MCF 10A (cell line): ENCODE measurements at regions not wholly inside any gene's neighbourhood (a gene's known extent, or its start where the extent isn't known, plus 50 kb on each side); places are given as distances from the start of the nearest gene placed in this dataset.

Experiments
- BruUV-seq: library from RNA; stranded (reverse); fragments of 400-500 nt; replicated peaks from 2 replicates; lab custom pipeline; 2021; lab: Mats Ljungman, UMichigan
- CTCF ChIA-PET: fragments of 300-600 bp; sonication (Branson Sonifier 250); formaldehyde crosslinking; extraction: SDS; loops from one replicate; lab custom pipeline; 2021; ENCODE audit warnings: antibody characterized with exemption, inconsistent platforms; lab: Yijun Ruan, JAX
- POLR2A ChIA-PET: fragments of 300-600, 350-650 bp; sonication (Branson Sonifier 250); formaldehyde crosslinking; extraction: SDS; loops from one replicate; lab custom pipeline; 2020; ENCODE audit warnings: antibody characterized with exemption, inconsistent platforms; lab: Yijun Ruan, JAX
- DNase-seq: peaks from one replicate; pipeline ENCODE4 v3.0.0-alpha.2; 2018; ENCODE audit not compliant: unreplicated experiment
- H3K27ac Mint-ChIP-seq: one replicate; pipeline ENCODE4 v1.8.0; 2022; ENCODE audit warnings: mild to moderate bottlenecking, low read depth, mixed read lengths; ENCODE audit not compliant: unreplicated experiment
- H3K27me3 Mint-ChIP-seq: one replicate; pipeline ENCODE4 v1.8.0; 2022; ENCODE audit warnings: mixed read lengths; ENCODE audit not compliant: insufficient read depth, unreplicated experiment
- H3K36me3 Mint-ChIP-seq: one replicate; pipeline ENCODE4 v1.8.0; 2022; ENCODE audit warnings: mild to moderate bottlenecking, moderate library complexity, mixed read lengths; ENCODE audit not compliant: insufficient read depth, unreplicated experiment
- H3K4me1 Mint-ChIP-seq: one replicate; pipeline ENCODE4 v1.8.0; 2022; ENCODE audit warnings: mixed read lengths; ENCODE audit not compliant: insufficient read depth, unreplicated experiment
- H3K4me3 Mint-ChIP-seq: one replicate; pipeline ENCODE4 v1.8.0; 2022; ENCODE audit warnings: mild to moderate bottlenecking, moderate library complexity, mixed read lengths; ENCODE audit not compliant: unreplicated experiment
- H3K9me3 Mint-ChIP-seq: one replicate; pipeline ENCODE4 v1.8.0; 2022; ENCODE audit warnings: mixed read lengths; ENCODE audit not compliant: unreplicated experiment
- intact Hi-C: fragments of 100-400 bp; cut with micrococcal nuclease; formaldehyde crosslinking; loops from 2 replicates; pipeline ENCODE4 v1.14.1; 2022
- TF ChIP-seq, protein P1 (sequence below): fragments of 200-600 bp; IDR thresholded peaks from one replicate; pipeline ENCODE4 v1.8.0; 2022; ENCODE audit warnings: antibody characterized with exemption, mild to moderate bottlenecking; ENCODE audit not compliant: unreplicated experiment

DNA sequence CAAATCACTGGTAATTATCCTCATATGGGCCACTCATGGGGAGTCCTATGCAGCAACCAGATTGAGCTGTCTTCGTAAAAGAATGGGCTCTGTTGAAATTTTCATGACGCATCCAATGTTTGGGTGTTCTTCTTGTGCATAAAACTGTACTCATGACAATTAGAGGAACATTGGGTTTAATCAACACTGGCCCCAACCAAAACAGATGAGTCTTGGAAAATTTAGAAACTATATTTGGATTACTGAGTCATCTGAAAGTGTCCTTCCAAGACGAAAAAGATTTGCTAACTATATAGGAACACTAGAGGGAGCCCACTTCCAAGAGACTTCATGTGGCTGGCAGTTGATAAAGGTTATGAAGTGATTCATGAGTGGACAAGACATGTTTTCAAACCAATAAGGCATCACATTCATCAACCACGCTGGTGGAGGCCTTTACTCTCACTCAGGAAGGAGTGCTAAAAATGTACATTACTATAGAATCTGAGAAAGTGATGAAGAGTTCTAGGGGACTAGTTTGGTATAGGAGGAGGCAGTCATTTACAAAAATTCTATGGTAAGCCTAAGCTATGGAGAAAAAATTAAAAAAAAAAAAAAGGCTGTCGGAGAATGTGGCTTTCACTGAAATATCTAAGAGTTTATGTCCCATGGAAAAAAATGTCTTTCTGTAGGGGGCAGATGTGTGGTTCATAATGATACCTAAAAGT, 313.5 kb downstream of the PRDM9 start:
- CTCF ChIA-PET: interaction anchor here (0.6 to 2.7 kb wide), 20 partner anchors 8 to 699 kb away, joined by 3 to 32 read pairs (median 4); no protein-coding TSS in a partner anchor
- Mint-ChIP-seq H3K27me3 (no peaks in the 10 kb centered on the region), H3K4me1 (peaks cover 5% of the 10 kb centered on the region), H3K27ac (peak overlapping the region; percentile 47), H3K4me3 (no peak overlapping the region), H3K9me3 (no peaks in the 10 kb centered on the region), H3K36me3 (no peaks in the 10 kb centered on the region)
- POLR2A ChIA-PET: interaction anchor here (1.0 kb wide), 1 partner anchor 12 kb away, joined by 3 read pairs; no protein-coding TSS in a partner anchor
- BruUV-seq: no TSS peak
- intact Hi-C loops: loop anchor here (1.0 to 2.0 kb wide), 3 partner anchors 22 to 289 kb away; no protein-coding TSS in a partner anchor
- DNase-seq: peak; percentile 78
- TF ChIP-seq, protein P1, sequence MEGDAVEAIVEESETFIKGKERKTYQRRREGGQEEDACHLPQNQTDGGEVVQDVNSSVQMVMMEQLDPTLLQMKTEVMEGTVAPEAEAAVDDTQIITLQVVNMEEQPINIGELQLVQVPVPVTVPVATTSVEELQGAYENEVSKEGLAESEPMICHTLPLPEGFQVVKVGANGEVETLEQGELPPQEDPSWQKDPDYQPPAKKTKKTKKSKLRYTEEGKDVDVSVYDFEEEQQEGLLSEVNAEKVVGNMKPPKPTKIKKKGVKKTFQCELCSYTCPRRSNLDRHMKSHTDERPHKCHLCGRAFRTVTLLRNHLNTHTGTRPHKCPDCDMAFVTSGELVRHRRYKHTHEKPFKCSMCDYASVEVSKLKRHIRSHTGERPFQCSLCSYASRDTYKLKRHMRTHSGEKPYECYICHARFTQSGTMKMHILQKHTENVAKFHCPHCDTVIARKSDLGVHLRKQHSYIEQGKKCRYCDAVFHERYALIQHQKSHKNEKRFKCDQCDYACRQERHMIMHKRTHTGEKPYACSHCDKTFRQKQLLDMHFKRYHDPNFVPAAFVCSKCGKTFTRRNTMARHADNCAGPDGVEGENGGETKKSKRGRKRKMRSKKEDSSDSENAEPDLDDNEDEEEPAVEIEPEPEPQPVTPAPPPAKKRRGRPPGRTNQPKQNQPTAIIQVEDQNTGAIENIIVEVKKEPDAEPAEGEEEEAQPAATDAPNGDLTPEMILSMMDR: peak; percentile 64

DNA sequence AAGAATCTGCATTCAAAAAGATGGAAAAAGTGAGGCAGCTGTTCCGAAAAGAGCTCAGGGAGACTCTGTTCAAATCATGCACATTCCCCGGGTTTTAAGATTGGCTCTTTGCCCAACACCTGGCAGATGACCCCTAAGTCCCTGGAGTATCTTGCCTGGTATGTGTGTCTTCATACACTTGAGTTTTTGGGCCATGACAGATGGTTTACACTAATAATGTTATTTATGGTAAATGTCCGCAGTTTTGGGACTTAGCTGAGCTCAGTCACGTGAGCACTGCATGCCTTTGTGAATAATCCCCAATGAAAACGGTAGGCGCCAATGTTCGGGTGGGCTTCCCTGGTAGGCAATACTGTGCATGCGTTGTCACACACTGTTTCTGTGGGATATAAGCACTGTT, 316.1 kb downstream of the PRDM9 start:
- no peak overlapping the region for H3K27ac Mint-ChIP-seq
- POLR2A ChIA-PET: interaction anchor here (0.6 kb wide), 1 partner anchor 16 kb away, joined by 3 read pairs; no protein-coding TSS in a partner anchor
- TF ChIP-seq, protein P1: no peak
- peaks cover 5% of the 10 kb centered on the region for H3K4me1 Mint-ChIP-seq
- no peaks in the 10 kb centered on the region for H3K9me3 Mint-ChIP-seq
- no peaks in the 10 kb centered on the region for H3K36me3 Mint-ChIP-seq
- H3K27me3 Mint-ChIP-seq: no peaks in the 10 kb centered on the region
- CTCF ChIA-PET: interaction anchor here (1.0 to 2.2 kb wide), 4 partner anchors 10 to 287 kb away, joined by 3 to 10 read pairs (median 7); no protein-coding TSS in a partner anchor
- intact Hi-C loops: no loop called here
- DNase-seq: no peak
- BruUV-seq: no TSS peak
- no peak overlapping the region for H3K4me3 Mint-ChIP-seq

DNA sequence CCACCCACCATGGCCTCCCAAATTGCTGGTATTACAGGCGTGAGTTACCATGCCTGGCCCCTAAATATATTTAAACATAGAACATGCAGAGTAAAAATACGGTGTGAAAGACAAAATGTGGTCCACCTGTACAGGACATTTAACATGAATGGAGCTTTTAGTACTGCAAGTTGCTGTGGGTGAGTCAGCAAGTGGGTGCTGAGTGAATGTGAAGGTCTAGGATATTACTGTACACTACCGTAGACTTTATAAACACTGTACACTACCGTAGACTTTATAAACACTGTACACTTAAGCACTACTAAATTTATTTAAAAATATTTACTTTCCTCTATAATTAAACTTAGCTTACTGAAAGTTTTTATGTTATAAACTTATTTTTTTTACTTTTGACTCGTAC, 317.8 kb downstream of the PRDM9 start:
- no peak overlapping the region for H3K4me3 Mint-ChIP-seq
- H3K27me3 Mint-ChIP-seq: no peaks in the 10 kb centered on the region
- ChIA-PET CTCF (interaction anchor here (0.5 to 2.1 kb wide), 6 partner anchors 10 to 285 kb away, joined by 3 to 14 read pairs (median 4); no protein-coding TSS in a partner anchor), POLR2A (no interaction called here)
- no peaks in the 10 kb centered on the region for H3K36me3 Mint-ChIP-seq
- no peak overlapping the region for H3K27ac Mint-ChIP-seq
- H3K9me3 Mint-ChIP-seq: no peaks in the 10 kb centered on the region
- peaks cover 5% of the 10 kb centered on the region for H3K4me1 Mint-ChIP-seq
- intact Hi-C loops: no loop called here
- DNase-seq: no peak
- BruUV-seq: no TSS peak
- TF ChIP-seq, protein P1: no peak

DNA sequence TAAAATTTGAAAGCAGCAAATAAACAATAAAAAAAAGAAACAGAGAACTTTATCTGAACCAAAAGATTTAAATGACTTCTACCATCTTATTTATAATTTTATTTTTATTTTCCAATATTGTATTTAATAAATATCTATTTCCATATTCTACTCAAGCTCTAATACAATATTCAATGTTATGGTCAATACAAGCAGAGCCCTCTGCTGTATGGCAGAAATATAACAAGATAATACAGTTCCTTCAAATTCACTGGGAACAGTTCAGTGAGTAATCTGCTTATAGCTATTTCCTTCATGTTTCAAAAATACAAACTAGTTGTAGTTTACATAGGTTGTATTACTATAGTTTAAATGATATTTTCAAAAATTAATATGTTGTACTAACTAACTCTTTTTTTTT, 332.7 kb downstream of the PRDM9 start:
- no peaks in the 10 kb centered on the region for H3K4me1 Mint-ChIP-seq
- intact Hi-C loops: loop anchor here (1.0 kb wide), 1 partner anchor 631 kb away; no protein-coding TSS in a partner anchor
- ChIA-PET CTCF (interaction anchor here (0.6 to 1.6 kb wide), 5 partner anchors 15 to 631 kb away, joined by 3 to 8 read pairs (median 3); no protein-coding TSS in a partner anchor), POLR2A (interaction anchor here (0.7 kb wide), 2 partner anchors 9 to 17 kb away, joined by 3 read pairs; no protein-coding TSS in a partner anchor)
- H3K9me3 Mint-ChIP-seq: peaks cover 8% of the 10 kb centered on the region
- no peaks in the 10 kb centered on the region for H3K36me3 Mint-ChIP-seq
- no peaks in the 10 kb centered on the region for H3K27me3 Mint-ChIP-seq
- TF ChIP-seq, protein P1: no peak
- DNase-seq: peak; percentile 12
- H3K4me3 Mint-ChIP-seq: no peak overlapping the region
- no peak overlapping the region for H3K27ac Mint-ChIP-seq
- no TSS peak for BruUV-seq
